Cardiac muscle cell (in vitro differentiated cells and primary cell): ENCODE measurements at regions not wholly inside any gene's neighbourhood (a gene's known extent, or its start where the extent isn't known, plus 50 kb on each side); places are given as distances from the start of the nearest gene placed in this dataset.
A peak's percentile ranks its signal among the peaks of the same experiment; 100 is the strongest.

Experiments used
- DNase-seq, 2 donors: peaks; one replicate each; pipeline versions ENCODE4 v3.0.0 to v3.0.0-alpha.2; 2010 to 2017; ENCODE audit warnings: low read depth in 1 of 2, low spot score in 1 of 2
- H3K27ac ChIP-seq: fragments of 200-600 bp; sonication (generic); 2 replicates; pipeline ENCODE4 v1.5.1; 2016
- H3K27me3 ChIP-seq: fragments of 200-600 bp; sonication (generic); 2 replicates; pipeline ENCODE4 v1.6.0; 2016; ENCODE audit warnings: control low read depth
- H3K36me3 ChIP-seq: fragments of 200-600 bp; sonication (generic); 2 replicates; pipeline ENCODE4 v1.5.1; 2016; ENCODE audit warnings: control low read depth
- H3K4me1 ChIP-seq: fragments of 200-600 bp; sonication (generic); 2 replicates; pipeline ENCODE4 v1.8.1; 2017; ENCODE audit warnings: low read depth, mild to moderate bottlenecking, mixed run types
- H3K4me3 ChIP-seq: fragments of 200-600 bp; sonication (generic); 2 replicates; pipeline ENCODE4 v1.5.1; 2016; ENCODE audit warnings: mild to moderate bottlenecking
- H3K9me3 ChIP-seq: fragments of 200-600 bp; sonication (generic); 2 replicates; pipeline ENCODE4 v1.5.1; 2017; ENCODE audit warnings: low read depth, mild to moderate bottlenecking, control low read depth
- CTCF ChIP-seq: IDR thresholded peaks from 2 replicates; pipeline ENCODE4 v1.5.1; 2012; ENCODE audit warnings: low read depth, mild to moderate bottlenecking, low read length

GRCh38 chr3:72567474-72567873 lies 280.8 kb downstream of the SHQ1 start:
- no peak for DNase-seq
- TF ChIP-seq CTCF, result no peak
- H3K27ac ChIP-seq, result no peak overlapping the region
- peaks cover 6% of the 10 kb centered on the region for H3K4me1 ChIP-seq
- H3K9me3 ChIP-seq, result no peaks in the 10 kb centered on the region
- H3K36me3 ChIP-seq, result no peaks in the 10 kb centered on the region
- H3K27me3 ChIP-seq, result no peaks in the 10 kb centered on the region
- no peak overlapping the region for H3K4me3 ChIP-seq

GRCh38 chr3:72565593-72565992 lies 282.7 kb downstream of the SHQ1 start:
- Histone ChIP-seq H3K4me1 (peaks cover 13% of the 10 kb centered on the region), H3K27me3 (no peaks in the 10 kb centered on the region), H3K27ac (no peak overlapping the region), H3K36me3 (no peaks in the 10 kb centered on the region), H3K4me3 (no peak overlapping the region), H3K9me3 (no peaks in the 10 kb centered on the region)
- no peak for TF ChIP-seq CTCF
- no peak for DNase-seq

GRCh38 chr3:72563690-72564370 lies 284.4 kb downstream of the SHQ1 start:
- no peaks in the 10 kb centered on the region for H3K36me3 ChIP-seq
- DNase-seq, result no peak
- H3K27me3 ChIP-seq, result no peaks in the 10 kb centered on the region
- H3K4me1 ChIP-seq, result peaks cover 13% of the 10 kb centered on the region
- H3K27ac ChIP-seq, result no peak overlapping the region
- no peaks in the 10 kb centered on the region for H3K9me3 ChIP-seq
- TF ChIP-seq CTCF, result no peak
- no peak overlapping the region for H3K4me3 ChIP-seq

- TF ChIP-seq CTCF, result no peak
- no peaks in the 10 kb centered on the region for H3K9me3 ChIP-seq
- H3K36me3 ChIP-seq, result no peaks in the 10 kb centered on the region
- H3K4me1 ChIP-seq, result peaks cover 7% of the 10 kb centered on the region
- H3K4me3 ChIP-seq, result no peak overlapping the region
- DNase-seq, result no peak
- H3K27ac ChIP-seq, result peak overlapping the region; percentile 47
- H3K27me3 ChIP-seq, result no peaks in the 10 kb centered on the region
Observed at GRCh38 chr3:72560846-72561675, 287.2 kb downstream of the SHQ1 start.

GRCh38 chr3:72559385-72559784 lies 288.9 kb downstream of the SHQ1 start:
- Histone ChIP-seq H3K27ac (no peak overlapping the region), H3K36me3 (no peaks in the 10 kb centered on the region), H3K27me3 (no peaks in the 10 kb centered on the region), H3K4me1 (peaks cover 7% of the 10 kb centered on the region), H3K9me3 (no peaks in the 10 kb centered on the region), H3K4me3 (no peak overlapping the region)
- DNase-seq, result no peak
- TF ChIP-seq CTCF, result no peak
